K562 (cell line): ENCODE measurements at regions not wholly inside any gene's neighbourhood (a gene's known extent, or its start where the extent isn't known, plus 50 kb on each side); places are given as distances from the start of the nearest gene placed in this dataset.

Source experiments
- ATAC-seq: fragments of 200-7000 bp; cut with Tn5 transposase; 3 replicates; pipeline ENCODE4 v1.9.1; 2020; ENCODE audit warnings: moderate library complexity
- BruUV-seq: library from RNA; stranded (reverse); fragments of 400-500 nt; replicated peaks from 2 replicates; lab custom pipeline; 2021; lab: Mats Ljungman, UMichigan
- CTCF ChIA-PET: fragments of 300-600 bp; formaldehyde crosslinking; extraction: SDS; loops from one replicate; lab custom pipeline; 2021; ENCODE audit warnings: low intra/inter-chr PET ratio; lab: Yijun Ruan, JAX
- POLR2A ChIA-PET: fragments of 300-600, 350-650 bp; sonication (Branson Sonifier 250); formaldehyde crosslinking; extraction: SDS; loops from one replicate; lab custom pipeline; 2021; ENCODE audit warnings: antibody characterized with exemption, inconsistent platforms; lab: Yijun Ruan, JAX
- DNase-seq, 4 experiments: peaks; one replicate each; pipeline versions ENCODE4 v3.0.0 to v3.0.0-alpha.2; 2011 to 2018; ENCODE audit warnings: low spot score in 3 of 4, mixed read lengths in 3 of 4; ENCODE audit errors: extremely low read depth in 1 of 4
- FAIRE-seq: peaks from 2 replicates; lab custom pipeline; 2011; peaks lifted over from hg19 to GRCh38; lab: Jason Lieb, UNC
- H2AFZ ChIP-seq: 2 replicates; pipeline ENCODE4 v1.6.0; 2011; ENCODE audit warnings: low read depth, low read length, control low read depth, inconsistent platforms
- H3K27ac ChIP-seq: fragments of 200-600 bp; 3 replicates; pipeline ENCODE4 v1.8.0; 2011; ENCODE audit warnings: low read depth, mild to moderate bottlenecking, control low read depth, inconsistent platforms, low read length, moderate library complexity, mixed read lengths; ENCODE audit errors: extremely low read depth
- H3K27me3 ChIP-seq, 2 experiments: fragments of 300-600 bp in 1 of 2; 2 replicates in 1 of 2; 3 replicates in 1 of 2; pipeline versions ENCODE4 v1.6.0 to v1.8.0; 2011; ENCODE audit warnings: inconsistent platforms in 2 of 2, low read length in 2 of 2, mild to moderate bottlenecking in 1 of 2, mixed read lengths in 1 of 2, moderate library complexity in 1 of 2; ENCODE audit not compliant: control insufficient read depth in 2 of 2, insufficient read depth in 2 of 2
- H3K36me3 ChIP-seq: fragments of 300-600 bp; 3 replicates; pipeline ENCODE4 v1.8.0; 2011; ENCODE audit warnings: mild to moderate bottlenecking, low read length, inconsistent platforms; ENCODE audit not compliant: control insufficient read depth, insufficient read depth
- H3K4me1 ChIP-seq, 2 experiments: fragments of 200-600 bp in 1 of 2; replicated peaks in 1 of 2; 2 replicates in 1 of 2; 3 replicates in 1 of 2; pipeline versions ENCODE4 v1.5.1 to v1.8.0; 2011; ENCODE audit warnings: inconsistent platforms in 2 of 2, low read length in 2 of 2, mild to moderate bottlenecking in 1 of 2, mixed read lengths in 1 of 2, moderate library complexity in 1 of 2; ENCODE audit not compliant: control insufficient read depth in 2 of 2, insufficient read depth in 2 of 2
- H3K4me2 ChIP-seq: 2 replicates; pipeline ENCODE4 v1.6.1; 2011; ENCODE audit warnings: low read length, control low read depth, inconsistent platforms, mixed read lengths; ENCODE audit not compliant: insufficient read depth
- H3K4me3 ChIP-seq: fragments of 200-600 bp; sonication (generic), shearing (Covaris generic); 2 replicates; pipeline ENCODE4 v1.5.1; 2016; ENCODE audit warnings: control low read depth, inconsistent platforms
- H3K79me2 ChIP-seq: fragments of 200-600 bp; 3 replicates; pipeline ENCODE4 v1.8.0; 2011; ENCODE audit warnings: low read length, inconsistent platforms; ENCODE audit not compliant: control insufficient read depth, insufficient read depth
- H3K9ac ChIP-seq, 2 experiments: 2 replicates each; pipeline versions ENCODE4 v1.6.0 to v1.6.1; 2011; ENCODE audit warnings: low read depth in 2 of 2, low read length in 2 of 2, control low read depth in 1 of 2, inconsistent platforms in 1 of 2, mild to moderate bottlenecking in 1 of 2, mixed read lengths in 1 of 2; ENCODE audit not compliant: insufficient read depth in 1 of 2
- H3K9me1 ChIP-seq: one replicate; pipeline ENCODE4 v1.6.0; 2011; ENCODE audit warnings: inconsistent platforms, mild to moderate bottlenecking, low read length, moderate library complexity; ENCODE audit not compliant: control insufficient read depth, insufficient read depth
- H3K9me3 ChIP-seq: replicated peaks from 2 replicates; pipeline ENCODE4 v1.5.1; 2011; ENCODE audit warnings: low read depth, low read length, inconsistent platforms; ENCODE audit not compliant: control insufficient read depth, insufficient read depth
- H4K20me1 ChIP-seq: replicated peaks from 2 replicates; pipeline ENCODE4 v1.6.1; 2011; ENCODE audit warnings: low read length, inconsistent platforms, mixed read lengths; ENCODE audit not compliant: control insufficient read depth, insufficient read depth
- NBN ChIP-seq: fragments of 450-650 bp; IDR thresholded peaks from 2 replicates; pipeline ENCODE4 v1.6.1; 2016; ENCODE audit warnings: low read depth, mild to moderate bottlenecking
- TCFL5 ChIP-seq: fragments of 250-450 bp; sonication (Bioruptor Pico); conservative IDR thresholded peaks from 2 replicates; pipeline ENCODE4 v1.6.1; 2021; ENCODE audit warnings: mild to moderate bottlenecking, moderate library complexity, matching md5 sums
- WGBS: fragments of 100-300 bp; shearing (Covaris generic); methylation state at CpG from one replicate; pipeline ENCODE4 v1.1.6; 2016; ENCODE audit warnings: low coverage, mixed read lengths; ENCODE audit not compliant: insufficient coverage; ENCODE audit errors: missing lambda C conversion rate; 5-methylcytosine and 5-hydroxymethylcytosine counted together
- in situ Hi-C: fragments of 300-500 bp; cut with MboI; formaldehyde crosslinking; loops from 4 replicates; pipeline ENCODE4 v1.15.0; 2018; ENCODE audit warnings: inconsistent platforms, mixed read lengths
- intact Hi-C: fragments of 100-400 bp; cut with micrococcal nuclease; formaldehyde crosslinking; loops from 2 replicates; pipeline ENCODE4 v1.14.2; 2022
- TF ChIP-seq, protein P1 (sequence below): fragments of 250-450 bp; sonication (Bioruptor Pico); IDR thresholded peaks from 2 replicates; pipeline ENCODE4 v1.9.0; 2021; ENCODE audit warnings: mild to moderate bottlenecking

DNA sequence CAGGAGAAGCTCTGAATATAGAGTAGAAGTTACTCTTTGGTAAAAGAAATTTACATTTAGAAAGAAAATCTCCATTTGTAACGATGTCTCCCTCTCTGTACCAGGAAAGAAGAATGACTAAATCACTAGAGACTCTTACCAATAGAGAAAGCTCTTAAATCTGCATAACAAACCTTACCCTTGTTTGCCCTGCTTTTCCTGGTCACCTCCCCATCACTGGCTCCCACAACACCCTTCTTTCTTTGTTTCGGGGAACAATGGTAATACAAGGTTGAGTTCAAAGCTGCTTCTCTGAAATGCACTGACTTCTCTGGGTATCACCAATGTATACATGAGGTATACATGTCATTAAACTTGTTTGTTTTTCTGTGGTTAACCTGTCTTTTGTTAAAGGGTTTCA is 351.1 kb upstream of the FLRT2 start:
- H3K9me1 ChIP-seq = no peaks in the 10 kb centered on the region
- no peak for FAIRE-seq
- no peaks in the 10 kb centered on the region for H3K9me3 ChIP-seq
- BruUV-seq = no TSS peak
- TF ChIP-seq NBN = no peak
- TF ChIP-seq, protein P1, sequence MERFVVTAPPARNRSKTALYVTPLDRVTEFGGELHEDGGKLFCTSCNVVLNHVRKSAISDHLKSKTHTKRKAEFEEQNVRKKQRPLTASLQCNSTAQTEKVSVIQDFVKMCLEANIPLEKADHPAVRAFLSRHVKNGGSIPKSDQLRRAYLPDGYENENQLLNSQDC = no peak
- TF ChIP-seq, all 486 proteins: peak for 0
- no peak overlapping the region for H2AFZ ChIP-seq
- no peak overlapping the region for H3K4me3 ChIP-seq
- no peaks in the 10 kb centered on the region for H3K4me1 ChIP-seq
- H3K27ac ChIP-seq = no peak overlapping the region
- WGBS = 0% methylated on average over 1 of the region's 2 CpGs
- no peak overlapping the region for H3K4me2 ChIP-seq
- H3K36me3 ChIP-seq = no peaks in the 10 kb centered on the region
- H4K20me1 ChIP-seq = no peaks in the 10 kb centered on the region
- DNase-seq (no peak), ATAC-seq (no peak)
- CTCF ChIA-PET = no interaction called here
- POLR2A ChIA-PET = no interaction called here
- in situ Hi-C loops = no loop called here
- H3K27me3 ChIP-seq = no peaks in the 10 kb centered on the region
- no peak overlapping the region for H3K9ac ChIP-seq
- no peaks in the 10 kb centered on the region for H3K79me2 ChIP-seq
- intact Hi-C loops = no loop called here

DNA sequence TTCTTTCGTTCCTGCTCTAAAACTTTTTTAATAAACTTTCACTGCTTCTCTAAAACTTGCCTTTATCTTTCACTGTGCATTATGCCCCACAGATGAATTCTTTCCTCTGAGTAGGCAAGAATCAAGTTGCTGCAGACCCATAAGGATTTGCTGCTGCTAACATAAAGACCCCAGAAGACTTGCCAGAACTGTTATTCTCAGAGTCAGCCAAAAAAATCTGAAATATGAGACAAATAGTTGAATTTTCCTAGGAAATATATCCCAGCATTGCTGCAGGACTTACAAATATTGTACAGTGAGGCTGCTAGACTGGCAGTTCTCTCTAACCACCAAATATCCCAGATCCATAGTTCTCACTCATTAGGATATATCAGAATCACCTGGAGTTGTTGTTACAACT is 349.1 kb upstream of the FLRT2 start:
- no peaks in the 10 kb centered on the region for H3K9me3 ChIP-seq
- H3K9me1 ChIP-seq = no peaks in the 10 kb centered on the region
- H3K4me2 ChIP-seq = no peak overlapping the region
- no peaks in the 10 kb centered on the region for H3K79me2 ChIP-seq
- in situ Hi-C loops = no loop called here
- WGBS = 0% methylated on average over 1 of the region's 1 CpG
- intact Hi-C loops = no loop called here
- no peak overlapping the region for H3K4me3 ChIP-seq
- no peaks in the 10 kb centered on the region for H3K4me1 ChIP-seq
- H3K27me3 ChIP-seq = no peaks in the 10 kb centered on the region
- H3K36me3 ChIP-seq = no peaks in the 10 kb centered on the region
- no peak for DNase-seq
- H2AFZ ChIP-seq = no peak overlapping the region
- no peaks in the 10 kb centered on the region for H4K20me1 ChIP-seq
- no peak for FAIRE-seq
- TF ChIP-seq TCFL5 (CRISPR knock-in tag) = no peak
- TF ChIP-seq, all 486 proteins: peak for 0
- POLR2A ChIA-PET = no interaction called here
- no TSS peak for BruUV-seq
- CTCF ChIA-PET = no interaction called here
- no peak for ATAC-seq
- Histone ChIP-seq H3K27ac (no peak overlapping the region), H3K9ac (no peak overlapping the region)
